ENCODE measurements at regions not wholly inside any gene's neighbourhood (a gene's known extent, or its start where the extent isn't known, plus 50 kb on each side); places are given as distances from the start of the nearest gene placed in this dataset.

DNA sequence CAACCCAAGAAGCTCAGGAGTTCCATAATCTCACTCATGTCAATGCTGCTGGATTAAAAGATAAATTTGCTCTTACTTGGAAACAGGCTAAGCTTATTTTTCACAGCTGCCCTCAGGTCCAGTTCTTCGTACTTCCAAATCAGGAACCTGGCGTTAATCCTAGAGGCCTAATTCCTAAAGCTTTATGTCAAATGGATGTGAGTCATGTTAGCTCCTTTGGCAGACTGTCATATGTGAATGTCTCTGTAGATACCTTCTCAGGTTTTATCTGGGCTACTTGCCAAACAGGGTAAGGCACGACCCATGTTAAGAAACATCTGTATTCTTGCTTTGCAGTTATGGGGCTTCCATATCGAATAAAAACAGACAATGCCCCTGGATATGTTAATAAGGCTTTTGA lies 504.6 kb downstream of the ALG10 start:
- ChIA-PET CTCF (no interaction called here), POLR2A (no interaction called here)
- peaks cover 9% of the 10 kb centered on the region; the same call in 1 of the 2 replicates for H3K4me1 ChIP-seq
- H3K9me3 ChIP-seq, result peaks cover 30% of the 10 kb centered on the region; the same call in 1 of the 2 replicates
- Mint-ChIP-seq H3K27ac (ENCODE audit: unreplicated experiment) (no peak overlapping the region), H3K36me3 (ENCODE audit: insufficient read depth, unreplicated experiment) (no peaks in the 10 kb centered on the region), H3K9me3 (ENCODE audit: unreplicated experiment) (peaks cover 62% of the 10 kb centered on the region), H3K4me1 (ENCODE audit: low read depth, unreplicated experiment) (no peaks in the 10 kb centered on the region), H3K27me3 (ENCODE audit: insufficient read depth, unreplicated experiment) (no peaks in the 10 kb centered on the region), H3K4me3 (ENCODE audit: unreplicated experiment) (no peak overlapping the region)
- H3K36me3 ChIP-seq (ENCODE audit: control insufficient read depth, insufficient read depth, low read length), result no peaks in the 10 kb centered on the region
- H3K27me3 ChIP-seq (replicated peaks; ENCODE audit: control insufficient read depth, insufficient read depth, low read length), result no peaks in the 10 kb centered on the region
- BruUV-seq (replicated peaks), result no TSS peak
- H3K4me3 ChIP-seq (ENCODE audit: low read depth, low read length), result no peak overlapping the region
- TF ChIP-seq, protein P1, sequence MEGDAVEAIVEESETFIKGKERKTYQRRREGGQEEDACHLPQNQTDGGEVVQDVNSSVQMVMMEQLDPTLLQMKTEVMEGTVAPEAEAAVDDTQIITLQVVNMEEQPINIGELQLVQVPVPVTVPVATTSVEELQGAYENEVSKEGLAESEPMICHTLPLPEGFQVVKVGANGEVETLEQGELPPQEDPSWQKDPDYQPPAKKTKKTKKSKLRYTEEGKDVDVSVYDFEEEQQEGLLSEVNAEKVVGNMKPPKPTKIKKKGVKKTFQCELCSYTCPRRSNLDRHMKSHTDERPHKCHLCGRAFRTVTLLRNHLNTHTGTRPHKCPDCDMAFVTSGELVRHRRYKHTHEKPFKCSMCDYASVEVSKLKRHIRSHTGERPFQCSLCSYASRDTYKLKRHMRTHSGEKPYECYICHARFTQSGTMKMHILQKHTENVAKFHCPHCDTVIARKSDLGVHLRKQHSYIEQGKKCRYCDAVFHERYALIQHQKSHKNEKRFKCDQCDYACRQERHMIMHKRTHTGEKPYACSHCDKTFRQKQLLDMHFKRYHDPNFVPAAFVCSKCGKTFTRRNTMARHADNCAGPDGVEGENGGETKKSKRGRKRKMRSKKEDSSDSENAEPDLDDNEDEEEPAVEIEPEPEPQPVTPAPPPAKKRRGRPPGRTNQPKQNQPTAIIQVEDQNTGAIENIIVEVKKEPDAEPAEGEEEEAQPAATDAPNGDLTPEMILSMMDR (IDR thresholded peaks at IDR 0.05; ENCODE audit: insufficient read depth in 1 of 2, low read depth in 1 of 2, low read length in 1 of 2, severe bottlenecking in 1 of 2, unreplicated experiment in 1 of 2), result no peak
- DNase-seq, result no peak
- intact Hi-C loops (cut with micrococcal nuclease; ENCODE audit: unreplicated experiment), result no loop called here

DNA sequence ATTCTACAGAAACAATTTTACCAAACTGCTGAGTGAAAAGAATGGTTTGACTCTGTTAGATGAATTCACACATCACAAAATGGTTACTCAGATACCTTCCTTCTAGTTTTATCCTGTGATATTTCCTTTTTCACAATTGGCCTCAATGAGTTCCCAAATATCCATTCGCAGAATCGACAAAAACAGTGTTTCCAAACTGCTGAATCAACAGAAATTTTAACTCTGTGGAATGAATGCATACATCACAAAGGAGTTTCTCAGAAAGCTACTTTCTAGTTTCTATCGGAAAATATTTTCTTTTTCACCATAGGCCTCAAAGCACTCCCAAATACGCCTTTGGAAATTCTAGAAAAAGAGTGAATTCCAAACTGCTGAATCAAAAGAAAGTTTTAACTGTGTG lies 525.0 kb downstream of the ALG10 start:
- intact Hi-C loops (cut with micrococcal nuclease; ENCODE audit: unreplicated experiment), result no loop called here
- Mint-ChIP-seq H3K4me3 (ENCODE audit: unreplicated experiment) (no peak overlapping the region), H3K27ac (ENCODE audit: unreplicated experiment) (no peak overlapping the region), H3K4me1 (ENCODE audit: low read depth, unreplicated experiment) (no peaks in the 10 kb centered on the region), H3K9me3 (ENCODE audit: unreplicated experiment) (peaks cover 44% of the 10 kb centered on the region), H3K27me3 (ENCODE audit: insufficient read depth, unreplicated experiment) (no peaks in the 10 kb centered on the region), H3K36me3 (ENCODE audit: insufficient read depth, unreplicated experiment) (no peaks in the 10 kb centered on the region)
- CTCF ChIA-PET, result no interaction called here
- Histone ChIP-seq H3K4me1 (no peaks in the 10 kb centered on the region), H3K27me3 (replicated peaks; ENCODE audit: control insufficient read depth, insufficient read depth, low read length) (no peaks in the 10 kb centered on the region), H3K9me3 (peaks cover 60% of the 10 kb centered on the region), H3K4me3 (ENCODE audit: low read depth, low read length) (no peak overlapping the region), H3K36me3 (ENCODE audit: control insufficient read depth, insufficient read depth, low read length) (no peaks in the 10 kb centered on the region)
- TF ChIP-seq, protein P1 (IDR thresholded peaks at IDR 0.05; ENCODE audit: insufficient read depth in 1 of 2, low read depth in 1 of 2, low read length in 1 of 2, severe bottlenecking in 1 of 2, unreplicated experiment in 1 of 2), result no peak
- DNase-seq, result no peak
- POLR2A ChIA-PET, result no interaction called here
- no TSS peak for BruUV-seq (replicated peaks)

DNA sequence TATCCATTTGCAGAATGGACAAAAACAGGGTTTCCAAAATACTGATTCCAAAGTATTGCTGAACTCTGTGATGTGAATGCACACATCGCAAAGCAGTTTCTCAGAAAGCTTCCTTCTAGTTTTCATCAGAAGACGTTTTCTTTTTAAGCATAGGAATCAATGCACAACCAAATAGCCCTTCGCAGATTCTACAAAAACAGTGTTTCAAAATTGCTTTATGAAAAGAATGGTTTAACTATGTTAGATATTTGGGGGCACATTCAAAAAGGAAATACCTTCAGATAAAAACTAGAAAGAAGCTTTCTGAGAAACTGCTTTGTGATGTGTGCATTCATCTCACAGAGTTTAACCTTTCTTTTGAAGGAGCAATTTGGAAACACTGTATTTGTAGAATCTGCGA lies 569.7 kb downstream of the ALG10 start:
- Histone ChIP-seq H3K9me3 (peaks cover 85% of the 10 kb centered on the region), H3K4me1 (no peaks in the 10 kb centered on the region), H3K27me3 (replicated peaks; ENCODE audit: control insufficient read depth, insufficient read depth, low read length) (no peaks in the 10 kb centered on the region), H3K36me3 (ENCODE audit: control insufficient read depth, insufficient read depth, low read length) (no peaks in the 10 kb centered on the region), H3K4me3 (ENCODE audit: low read depth, low read length) (no peak overlapping the region)
- no peaks in the 10 kb centered on the region for H3K27me3 Mint-ChIP-seq (ENCODE audit: insufficient read depth, unreplicated experiment)
- DNase-seq, result no peak
- no peak overlapping the region for H3K27ac Mint-ChIP-seq (ENCODE audit: unreplicated experiment)
- CTCF ChIA-PET, result no interaction called here
- H3K4me1 Mint-ChIP-seq (ENCODE audit: low read depth, unreplicated experiment), result no peaks in the 10 kb centered on the region
- TF ChIP-seq, protein P1 (IDR thresholded peaks at IDR 0.05; ENCODE audit: insufficient read depth in 1 of 2, low read depth in 1 of 2, low read length in 1 of 2, severe bottlenecking in 1 of 2, unreplicated experiment in 1 of 2), result no peak
- intact Hi-C loops (cut with micrococcal nuclease; ENCODE audit: unreplicated experiment), result no loop called here
- no peaks in the 10 kb centered on the region for H3K36me3 Mint-ChIP-seq (ENCODE audit: insufficient read depth, unreplicated experiment)
- no peak overlapping the region for H3K4me3 Mint-ChIP-seq (ENCODE audit: unreplicated experiment)
- POLR2A ChIA-PET, result no interaction called here
- BruUV-seq (replicated peaks), result no TSS peak
- H3K9me3 Mint-ChIP-seq (ENCODE audit: unreplicated experiment), result peaks cover 92% of the 10 kb centered on the region

Measured in Caco-2 (cell line).